ENCODE measurements at regions not wholly inside any gene's neighbourhood (a gene's known extent, or its start where the extent isn't known, plus 50 kb on each side); places are given as distances from the start of the nearest gene placed in this dataset.

- no peak for TF ChIP-seq CTCF (IDR thresholded peaks at IDR 0.05)
- H3K4me3 ChIP-seq, result no peak overlapping the region
Measured at GRCh38 chr2:222769941-222770340, 90.9 kb upstream of the ACSL3 start.

GRCh38 chr2:222771832-222772231, 89.0 kb upstream of the ACSL3 start:
- Histone ChIP-seq H3K9me3 (no peaks in the 10 kb centered on the region), H3K36me3 (no peaks in the 10 kb centered on the region), H3K4me1 (no peaks in the 10 kb centered on the region), H3K27ac (no peak overlapping the region), H3K4me3 (no peak overlapping the region), H3K27me3 (ENCODE audit: low read depth) (no peaks in the 10 kb centered on the region)
- no peak for TF ChIP-seq CTCF (IDR thresholded peaks at IDR 0.05)
- ATAC-seq, result no peak
- no peak for DNase-seq
- intact Hi-C loops (cut with DNase I), result no loop called here

More at GRCh38 chr2:222769941-222770340, 90.9 kb upstream of the ACSL3 start:
- Histone ChIP-seq H3K4me1 (no peaks in the 10 kb centered on the region), H3K9me3 (no peaks in the 10 kb centered on the region), H3K27ac (no peak overlapping the region), H3K36me3 (no peaks in the 10 kb centered on the region), H3K27me3 (ENCODE audit: low read depth) (no peaks in the 10 kb centered on the region)
- intact Hi-C loops (cut with DNase I), result no loop called here
- no peak for ATAC-seq
- no peak for DNase-seq

- no peak for ATAC-seq
- H3K9me3 ChIP-seq, result no peaks in the 10 kb centered on the region
- intact Hi-C loops (cut with DNase I), result no loop called here
- TF ChIP-seq CTCF (IDR thresholded peaks at IDR 0.05), result no peak
- no peak overlapping the region for H3K27ac ChIP-seq
- H3K36me3 ChIP-seq, result no peaks in the 10 kb centered on the region
- H3K27me3 ChIP-seq (ENCODE audit: low read depth), result no peaks in the 10 kb centered on the region
- no peak for DNase-seq
- no peak overlapping the region for H3K4me3 ChIP-seq
- H3K4me1 ChIP-seq, result no peaks in the 10 kb centered on the region
Measured at GRCh38 chr2:222774941-222775340, 85.9 kb upstream of the ACSL3 start.

GRCh38 chr2:222776792-222777191, 84.0 kb upstream of the ACSL3 start:
- H3K4me1 ChIP-seq, result no peaks in the 10 kb centered on the region
- intact Hi-C loops (cut with DNase I), result no loop called here
- TF ChIP-seq CTCF (IDR thresholded peaks at IDR 0.05), result no peak
- H3K36me3 ChIP-seq, result no peaks in the 10 kb centered on the region
- no peak for DNase-seq
- no peak overlapping the region for H3K27ac ChIP-seq
- H3K27me3 ChIP-seq (ENCODE audit: low read depth), result no peaks in the 10 kb centered on the region
- ATAC-seq, result no peak
- H3K4me3 ChIP-seq, result no peak overlapping the region
- no peaks in the 10 kb centered on the region for H3K9me3 ChIP-seq

- Histone ChIP-seq H3K4me1 (no peaks in the 10 kb centered on the region), H3K27ac (no peak overlapping the region), H3K27me3 (ENCODE audit: low read depth) (no peaks in the 10 kb centered on the region), H3K4me3 (no peak overlapping the region), H3K36me3 (no peaks in the 10 kb centered on the region), H3K9me3 (no peaks in the 10 kb centered on the region)
- ATAC-seq (no peak), DNase-seq (no peak)
- TF ChIP-seq CTCF (IDR thresholded peaks at IDR 0.05), result no peak
- intact Hi-C loops (cut with DNase I), result no loop called here
Measured at GRCh38 chr2:222778400-222778799, 82.4 kb upstream of the ACSL3 start.
